Lower lobe of right lung (tissue), 2 donors: ENCODE measurements at regions not wholly inside any gene's neighbourhood (a gene's known extent, or its start where the extent isn't known, plus 50 kb on each side); places are given as distances from the start of the nearest gene placed in this dataset.

Experiments used
- ATAC-seq, 2 donors: fragments of 200-7000 bp; cut with Tn5 transposase; one replicate each; pipeline ENCODE4 v1.9.1; 2020 to 2022; ENCODE audit warnings: mild to moderate bottlenecking in 2 of 2, moderate library complexity in 2 of 2
- DNase-seq: peaks from one replicate; pipeline ENCODE4 v3.0.0-alpha.2; 2020
- H3K27ac ChIP-seq: fragments of 200-600 bp; one replicate; pipeline ENCODE4 v1.8.0; 2022
- H3K27me3 ChIP-seq: fragments of 200-600 bp; one replicate; pipeline ENCODE4 v1.8.0; 2022; ENCODE audit warnings: low read depth
- H3K36me3 ChIP-seq: fragments of 200-600 bp; one replicate; pipeline ENCODE4 v1.8.0; 2022; ENCODE audit warnings: mild to moderate bottlenecking
- H3K4me1 ChIP-seq: fragments of 200-600 bp; one replicate; pipeline ENCODE4 v1.8.0; 2022
- H3K4me3 ChIP-seq: fragments of 200-600 bp; one replicate; pipeline ENCODE4 v1.8.0; 2022; ENCODE audit warnings: mild to moderate bottlenecking
- H3K9me3 ChIP-seq: fragments of 200-600 bp; one replicate; pipeline ENCODE4 v1.8.0; 2022
- intact Hi-C: fragments of 100-400 bp; cut with DNase I; formaldehyde crosslinking; loops from one replicate; pipeline ENCODE4 v1.11.0; 2022
- TF ChIP-seq, protein P1 (sequence below): fragments of 200-600 bp; IDR thresholded peaks from one replicate; pipeline ENCODE4 v1.8.0; 2022; ENCODE audit warnings: antibody characterized with exemption, mild to moderate bottlenecking
- donor health status: DM: no; HTN: yes; CAD: no; lungs with severe emphysema.

DNA sequence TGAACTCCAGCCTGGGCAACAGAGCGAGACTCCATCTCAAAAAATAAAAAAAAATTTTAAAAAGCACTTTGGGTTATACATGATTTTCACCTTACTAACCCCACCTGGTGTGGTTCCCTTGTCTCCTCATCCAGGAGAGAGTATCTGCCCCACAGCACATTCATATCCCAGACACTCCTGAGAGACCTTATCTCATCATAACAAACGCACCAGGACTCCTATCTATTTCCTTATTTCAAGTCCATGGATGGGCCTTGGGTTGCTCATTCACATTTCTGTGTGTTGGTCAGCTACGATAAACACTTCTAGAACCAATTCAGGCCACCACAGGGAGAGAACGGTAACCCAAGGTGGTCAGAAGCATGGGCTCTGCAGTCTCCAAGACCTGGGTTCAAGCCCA, 88.6 kb upstream of the SPATA12 start:
- intact Hi-C loops: no loop called here
- no peaks in the 10 kb centered on the region for H3K27me3 ChIP-seq
- no peaks in the 10 kb centered on the region for H3K9me3 ChIP-seq
- TF ChIP-seq, protein P1, sequence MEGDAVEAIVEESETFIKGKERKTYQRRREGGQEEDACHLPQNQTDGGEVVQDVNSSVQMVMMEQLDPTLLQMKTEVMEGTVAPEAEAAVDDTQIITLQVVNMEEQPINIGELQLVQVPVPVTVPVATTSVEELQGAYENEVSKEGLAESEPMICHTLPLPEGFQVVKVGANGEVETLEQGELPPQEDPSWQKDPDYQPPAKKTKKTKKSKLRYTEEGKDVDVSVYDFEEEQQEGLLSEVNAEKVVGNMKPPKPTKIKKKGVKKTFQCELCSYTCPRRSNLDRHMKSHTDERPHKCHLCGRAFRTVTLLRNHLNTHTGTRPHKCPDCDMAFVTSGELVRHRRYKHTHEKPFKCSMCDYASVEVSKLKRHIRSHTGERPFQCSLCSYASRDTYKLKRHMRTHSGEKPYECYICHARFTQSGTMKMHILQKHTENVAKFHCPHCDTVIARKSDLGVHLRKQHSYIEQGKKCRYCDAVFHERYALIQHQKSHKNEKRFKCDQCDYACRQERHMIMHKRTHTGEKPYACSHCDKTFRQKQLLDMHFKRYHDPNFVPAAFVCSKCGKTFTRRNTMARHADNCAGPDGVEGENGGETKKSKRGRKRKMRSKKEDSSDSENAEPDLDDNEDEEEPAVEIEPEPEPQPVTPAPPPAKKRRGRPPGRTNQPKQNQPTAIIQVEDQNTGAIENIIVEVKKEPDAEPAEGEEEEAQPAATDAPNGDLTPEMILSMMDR: no peak
- ATAC-seq: no peak
- H3K27ac ChIP-seq: no peak overlapping the region
- DNase-seq: no peak
- no peaks in the 10 kb centered on the region for H3K36me3 ChIP-seq
- no peak overlapping the region for H3K4me3 ChIP-seq
- H3K4me1 ChIP-seq: no peaks in the 10 kb centered on the region

DNA sequence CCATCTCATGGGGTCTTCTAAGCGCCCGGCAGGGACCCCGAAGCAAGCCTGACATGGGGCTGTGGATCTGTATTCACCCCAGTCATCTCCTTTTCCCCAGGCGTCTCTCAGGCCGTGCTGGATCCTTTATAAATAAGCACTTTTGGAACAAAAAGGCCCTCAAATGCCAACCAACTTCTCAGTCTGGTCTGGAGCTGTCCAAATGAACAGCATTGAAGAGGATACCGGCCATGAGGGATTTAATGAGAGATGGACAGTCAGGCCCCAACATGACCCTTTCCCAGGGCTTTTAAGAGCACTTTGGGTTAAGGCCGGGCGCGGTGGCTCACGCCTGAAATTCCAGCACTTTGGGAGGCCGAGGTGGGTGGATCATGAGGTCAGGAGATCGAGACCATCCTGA, 89.2 kb upstream of the SPATA12 start:
- ATAC-seq (no peak), DNase-seq (no peak)
- H3K4me1 ChIP-seq: no peaks in the 10 kb centered on the region
- no peaks in the 10 kb centered on the region for H3K9me3 ChIP-seq
- H3K4me3 ChIP-seq: no peak overlapping the region
- TF ChIP-seq, protein P1: no peak
- H3K27ac ChIP-seq: no peak overlapping the region
- intact Hi-C loops: no loop called here
- no peaks in the 10 kb centered on the region for H3K27me3 ChIP-seq
- no peaks in the 10 kb centered on the region for H3K36me3 ChIP-seq

DNA sequence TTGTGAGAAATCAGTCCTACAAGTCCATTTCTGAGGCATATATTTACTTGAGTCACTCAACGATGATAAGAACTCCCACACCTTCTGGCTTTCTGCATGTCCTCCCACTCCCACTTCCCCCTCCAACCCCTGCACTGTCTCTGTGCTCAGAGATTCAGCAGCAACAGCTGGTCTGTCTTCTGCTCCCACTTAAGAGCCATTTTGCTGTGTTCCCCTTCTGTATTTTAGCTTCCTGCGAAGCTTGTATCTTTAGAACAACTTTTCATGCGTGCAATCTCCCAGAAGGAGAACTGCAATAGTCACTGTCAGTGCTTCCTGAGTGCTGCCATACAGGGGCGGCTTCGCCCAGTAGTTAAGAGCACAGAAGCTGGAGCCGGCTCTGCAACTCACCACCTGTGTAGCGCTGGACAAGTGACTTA, 90.0 kb upstream of the SPATA12 start:
- no peak overlapping the region for H3K27ac ChIP-seq
- no peaks in the 10 kb centered on the region for H3K9me3 ChIP-seq
- no peak overlapping the region for H3K4me3 ChIP-seq
- no peaks in the 10 kb centered on the region for H3K27me3 ChIP-seq
- peak in 1 of 2 donors; percentile 56 for ATAC-seq
- intact Hi-C loops: no loop called here
- no peaks in the 10 kb centered on the region for H3K36me3 ChIP-seq
- no peaks in the 10 kb centered on the region for H3K4me1 ChIP-seq
- TF ChIP-seq, protein P1: no peak
- no peak for DNase-seq

DNA sequence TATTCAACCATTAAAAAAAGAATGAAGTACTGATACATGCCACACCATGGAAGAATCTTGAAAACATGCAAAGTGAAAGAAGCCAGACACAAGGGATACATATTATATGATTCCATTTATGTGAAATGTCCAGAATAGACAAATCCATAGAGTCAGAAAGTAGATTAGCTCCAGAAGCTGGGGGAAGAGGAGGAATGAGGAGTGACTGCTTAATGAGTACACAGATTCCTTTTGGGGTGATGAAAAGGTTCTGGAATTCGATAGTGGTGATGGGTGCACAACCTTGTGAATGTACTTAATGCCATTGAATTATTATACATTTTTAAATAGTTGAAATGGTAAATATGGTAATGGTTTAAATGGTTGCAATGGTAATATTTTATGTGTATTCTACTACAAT, 90.6 kb upstream of the SPATA12 start:
- no peaks in the 10 kb centered on the region for H3K9me3 ChIP-seq
- no peaks in the 10 kb centered on the region for H3K36me3 ChIP-seq
- H3K4me3 ChIP-seq: no peak overlapping the region
- DNase-seq: no peak
- TF ChIP-seq, protein P1: no peak
- ATAC-seq: no peak
- H3K27ac ChIP-seq: no peak overlapping the region
- no peaks in the 10 kb centered on the region for H3K27me3 ChIP-seq
- intact Hi-C loops: no loop called here
- no peaks in the 10 kb centered on the region for H3K4me1 ChIP-seq

DNA sequence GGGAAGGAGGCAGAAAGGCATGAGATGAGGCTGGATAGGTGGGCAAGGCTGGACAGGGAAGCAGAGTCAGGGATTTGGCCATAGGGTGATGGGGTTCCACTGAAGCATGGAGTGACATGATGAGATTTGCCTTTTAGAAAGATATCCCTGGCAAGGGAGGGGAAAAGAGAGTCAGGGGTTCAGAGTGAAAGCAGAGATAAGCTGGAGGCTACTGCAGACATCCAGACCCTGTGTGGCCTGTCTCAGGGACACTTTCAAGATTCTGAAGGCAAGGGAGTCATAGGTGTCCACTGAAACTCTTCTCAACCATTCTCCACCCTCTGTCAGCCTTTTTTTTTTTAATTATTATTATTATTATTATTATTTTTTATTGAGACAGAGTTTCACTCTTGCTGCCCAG, 94.0 kb upstream of the SPATA12 start:
- TF ChIP-seq, protein P1: no peak
- no peak for ATAC-seq

DNA sequence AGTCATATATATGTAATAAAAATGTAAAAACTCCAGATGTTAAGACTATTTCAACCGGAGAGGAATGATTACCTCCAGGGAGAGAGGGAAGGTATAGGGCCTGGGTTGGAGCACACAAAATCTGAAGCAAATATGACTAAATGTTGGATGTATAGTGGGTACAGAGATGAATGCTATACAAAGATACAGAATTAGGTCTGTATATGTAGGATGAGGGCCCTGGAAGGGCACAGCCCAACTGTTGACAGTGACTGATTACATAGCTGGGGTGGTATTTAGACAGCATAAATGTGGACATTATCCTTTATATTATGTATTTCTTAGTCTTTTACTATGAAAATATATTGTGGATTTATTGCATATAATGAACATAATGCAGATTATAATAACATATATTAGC, 94.4 kb upstream of the SPATA12 start:
- Histone ChIP-seq H3K27ac (no peak overlapping the region), H3K4me3 (no peak overlapping the region), H3K4me1 (no peaks in the 10 kb centered on the region), H3K36me3 (no peaks in the 10 kb centered on the region), H3K9me3 (no peaks in the 10 kb centered on the region), H3K27me3 (no peaks in the 10 kb centered on the region)
- DNase-seq (no peak), ATAC-seq (no peak)
- TF ChIP-seq, protein P1: no peak
- intact Hi-C loops: no loop called here

More for the DNA sequence above, 94.0 kb upstream of the SPATA12 start:
- no peaks in the 10 kb centered on the region for H3K9me3 ChIP-seq
- no peak for DNase-seq
- H3K4me1 ChIP-seq: no peaks in the 10 kb centered on the region
- intact Hi-C loops: no loop called here
- H3K36me3 ChIP-seq: no peaks in the 10 kb centered on the region
- H3K27ac ChIP-seq: no peak overlapping the region
- H3K4me3 ChIP-seq: no peak overlapping the region
- H3K27me3 ChIP-seq: no peaks in the 10 kb centered on the region
